Activated naive CD4-positive, alpha-beta T cell treated with anti-CD3 and anti-CD28 coated beads for 36 hours (primary cell): ENCODE measurements at regions not wholly inside any gene's neighbourhood (a gene's known extent, or its start where the extent isn't known, plus 50 kb on each side); places are given as distances from the start of the nearest gene placed in this dataset.

ENCODE experiments used
- CTCF ChIA-PET: fragments of 350-600 bp; sonication (Branson Sonifier 250); formaldehyde crosslinking; loops from one replicate; lab custom pipeline; 2021; ENCODE audit warnings: antibody characterized with exemption; lab: Charles Lee
- DNase-seq: peaks from one replicate; pipeline ENCODE4 v3.0.0-alpha.2; 2020
- H3K27ac Mint-ChIP-seq: one replicate; pipeline ENCODE4 v1.8.0; 2021; ENCODE audit warnings: mild to moderate bottlenecking, mixed read lengths
- H3K27me3 Mint-ChIP-seq: one replicate; pipeline ENCODE4 v1.8.0; 2021; ENCODE audit warnings: low read depth, mixed read lengths
- H3K36me3 Mint-ChIP-seq: one replicate; pipeline ENCODE4 v1.8.0; 2021; ENCODE audit warnings: low read depth, mixed read lengths
- H3K4me1 Mint-ChIP-seq: one replicate; pipeline ENCODE4 v1.8.0; 2021; ENCODE audit warnings: low read depth, mixed read lengths
- H3K4me3 Mint-ChIP-seq: one replicate; pipeline ENCODE4 v1.8.0; 2021; ENCODE audit warnings: mild to moderate bottlenecking, moderate library complexity, mixed read lengths
- H3K9me3 Mint-ChIP-seq: one replicate; pipeline ENCODE4 v1.8.0; 2021; ENCODE audit warnings: mixed read lengths
- intact Hi-C: fragments of 100-400 bp; cut with micrococcal nuclease; formaldehyde crosslinking; loops from one replicate; pipeline ENCODE4 v1.15.1; 2023

- no peak for DNase-seq
- Mint-ChIP-seq H3K4me3 (no peak overlapping the region), H3K36me3 (no peaks in the 10 kb centered on the region), H3K27me3 (no peaks in the 10 kb centered on the region), H3K4me1 (no peaks in the 10 kb centered on the region), H3K27ac (no peak overlapping the region), H3K9me3 (peaks cover 9% of the 10 kb centered on the region)
- CTCF ChIA-PET = interaction anchor here (0.7 kb wide), 1 partner anchor 806 kb away, joined by 3 read pairs; no protein-coding TSS in a partner anchor
- intact Hi-C loops = no loop called here
Measured at GRCh38 chr6:168903613-168904345, 349.9 kb downstream of the THBS2 start.

GRCh38 chr6:168902075-168902474, 351.6 kb downstream of the THBS2 start:
- Mint-ChIP-seq H3K4me1 (no peaks in the 10 kb centered on the region), H3K27ac (no peak overlapping the region), H3K36me3 (no peaks in the 10 kb centered on the region), H3K27me3 (no peaks in the 10 kb centered on the region), H3K9me3 (peaks cover under 1% of the 10 kb centered on the region), H3K4me3 (no peak overlapping the region)
- intact Hi-C loops = no loop called here
- CTCF ChIA-PET = interaction anchor here (1.1 kb wide), 1 partner anchor 109 kb away, joined by 5 read pairs; no protein-coding TSS in a partner anchor
- DNase-seq = no peak

GRCh38 chr6:168901076-168901475, 352.6 kb downstream of the THBS2 start:
- H3K9me3 Mint-ChIP-seq = no peaks in the 10 kb centered on the region
- CTCF ChIA-PET = interaction anchor here (1.1 kb wide), 1 partner anchor 110 kb away, joined by 5 read pairs; no protein-coding TSS in a partner anchor
- H3K27ac Mint-ChIP-seq = no peak overlapping the region
- no peak overlapping the region for H3K4me3 Mint-ChIP-seq
- intact Hi-C loops = no loop called here
- no peak for DNase-seq
- no peaks in the 10 kb centered on the region for H3K36me3 Mint-ChIP-seq
- peaks cover 2% of the 10 kb centered on the region for H3K4me1 Mint-ChIP-seq
- no peaks in the 10 kb centered on the region for H3K27me3 Mint-ChIP-seq

GRCh38 chr6:168896321-168896720, 357.3 kb downstream of the THBS2 start:
- no peak for DNase-seq
- Mint-ChIP-seq H3K4me1 (peaks cover 14% of the 10 kb centered on the region), H3K9me3 (no peaks in the 10 kb centered on the region), H3K4me3 (no peak overlapping the region), H3K36me3 (no peaks in the 10 kb centered on the region), H3K27me3 (no peaks in the 10 kb centered on the region), H3K27ac (no peak overlapping the region)
- intact Hi-C loops = loop anchor here (5.0 to 10.0 kb wide), 4 partner anchors 476 to 1621 kb away; partner anchors contain the start of gene DLL1
- CTCF ChIA-PET = no interaction called here

GRCh38 chr6:168895102-168895812, 358.4 kb downstream of the THBS2 start:
- peaks cover 14% of the 10 kb centered on the region for H3K4me1 Mint-ChIP-seq
- DNase-seq = peak; percentile 89
- CTCF ChIA-PET = interaction anchor here (0.7 to 0.8 kb wide), 2 partner anchors 17 to 616 kb away, joined by 3 read pairs; no protein-coding TSS in a partner anchor
- H3K27ac Mint-ChIP-seq = no peak overlapping the region
- no peak overlapping the region for H3K4me3 Mint-ChIP-seq
- intact Hi-C loops = loop anchor here (1.0 to 10.0 kb wide), 5 partner anchors 477 to 1635 kb away; partner anchors contain the start of gene DLL1
- H3K9me3 Mint-ChIP-seq = no peaks in the 10 kb centered on the region
- H3K36me3 Mint-ChIP-seq = no peaks in the 10 kb centered on the region
- no peaks in the 10 kb centered on the region for H3K27me3 Mint-ChIP-seq

GRCh38 chr6:168892031-168892430, 361.6 kb downstream of the THBS2 start:
- Mint-ChIP-seq H3K4me1 (peaks cover 14% of the 10 kb centered on the region), H3K27me3 (no peaks in the 10 kb centered on the region), H3K4me3 (no peak overlapping the region), H3K27ac (no peak overlapping the region), H3K9me3 (no peaks in the 10 kb centered on the region), H3K36me3 (no peaks in the 10 kb centered on the region)
- intact Hi-C loops = loop anchor here (10.0 kb wide), 2 partner anchors 763 to 1403 kb away; partner anchors contain the start of gene DLL1
- CTCF ChIA-PET = interaction anchor here (0.7 to 1.2 kb wide), 3 partner anchors 11 to 1626 kb away, joined by 3 to 4 read pairs (median 3); no protein-coding TSS in a partner anchor
- no peak for DNase-seq

- H3K27ac Mint-ChIP-seq = no peak overlapping the region
- H3K36me3 Mint-ChIP-seq = no peaks in the 10 kb centered on the region
- intact Hi-C loops = loop anchor here (10.0 kb wide), 2 partner anchors 764 to 1404 kb away; partner anchors contain the start of gene DLL1
- H3K4me1 Mint-ChIP-seq = peaks cover 11% of the 10 kb centered on the region
- no peaks in the 10 kb centered on the region for H3K9me3 Mint-ChIP-seq
- DNase-seq = no peak
- no peaks in the 10 kb centered on the region for H3K27me3 Mint-ChIP-seq
- CTCF ChIA-PET = interaction anchor here (1.2 kb wide), 1 partner anchor 10 kb away, joined by 3 read pairs; no protein-coding TSS in a partner anchor
- H3K4me3 Mint-ChIP-seq = no peak overlapping the region
Measured at GRCh38 chr6:168890981-168891365, 362.7 kb downstream of the THBS2 start.

GRCh38 chr6:168890306-168890980, 363.2 kb downstream of the THBS2 start:
- H3K27ac Mint-ChIP-seq = no peak overlapping the region
- peaks cover 6% of the 10 kb centered on the region for H3K4me1 Mint-ChIP-seq
- no peak for DNase-seq
- no peaks in the 10 kb centered on the region for H3K9me3 Mint-ChIP-seq
- no peaks in the 10 kb centered on the region for H3K27me3 Mint-ChIP-seq
- CTCF ChIA-PET = no interaction called here
- H3K4me3 Mint-ChIP-seq = no peak overlapping the region
- intact Hi-C loops = loop anchor here (10.0 kb wide), 2 partner anchors 764 to 1404 kb away; partner anchors contain the start of gene DLL1
- no peaks in the 10 kb centered on the region for H3K36me3 Mint-ChIP-seq

- intact Hi-C loops = loop anchor here (10.0 kb wide), 2 partner anchors 264 to 734 kb away; no protein-coding TSS in a partner anchor
- CTCF ChIA-PET = interaction anchor here (1.4 kb wide), 1 partner anchor 519 kb away, joined by 4 read pairs; no protein-coding TSS in a partner anchor
- DNase-seq = no peak
- Mint-ChIP-seq H3K27ac (no peak overlapping the region), H3K9me3 (no peaks in the 10 kb centered on the region), H3K4me3 (no peak overlapping the region), H3K4me1 (peaks cover 7% of the 10 kb centered on the region), H3K36me3 (no peaks in the 10 kb centered on the region), H3K27me3 (no peaks in the 10 kb centered on the region)
Measured at GRCh38 chr6:168888786-168889345, 364.8 kb downstream of the THBS2 start.

GRCh38 chr6:168888102-168888501, 365.5 kb downstream of the THBS2 start:
- intact Hi-C loops = loop anchor here (10.0 kb wide), 2 partner anchors 263 to 733 kb away; no protein-coding TSS in a partner anchor
- Mint-ChIP-seq H3K4me3 (no peak overlapping the region), H3K27me3 (no peaks in the 10 kb centered on the region), H3K36me3 (no peaks in the 10 kb centered on the region), H3K9me3 (no peaks in the 10 kb centered on the region), H3K4me1 (peaks cover 8% of the 10 kb centered on the region), H3K27ac (no peak overlapping the region)
- DNase-seq = no peak
- CTCF ChIA-PET = interaction anchor here (1.4 kb wide), 1 partner anchor 518 kb away, joined by 4 read pairs; no protein-coding TSS in a partner anchor

- no peaks in the 10 kb centered on the region for H3K9me3 Mint-ChIP-seq
- H3K27ac Mint-ChIP-seq = no peak overlapping the region
- H3K27me3 Mint-ChIP-seq = no peaks in the 10 kb centered on the region
- peaks cover 8% of the 10 kb centered on the region for H3K4me1 Mint-ChIP-seq
- CTCF ChIA-PET = interaction anchor here (1.4 kb wide), 1 partner anchor 518 kb away, joined by 4 read pairs; no protein-coding TSS in a partner anchor
- DNase-seq = no peak
- no peak overlapping the region for H3K4me3 Mint-ChIP-seq
- H3K36me3 Mint-ChIP-seq = no peaks in the 10 kb centered on the region
- intact Hi-C loops = loop anchor here (10.0 kb wide), 2 partner anchors 263 to 733 kb away; no protein-coding TSS in a partner anchor
Measured at GRCh38 chr6:168887621-168888020, 366.0 kb downstream of the THBS2 start.
